ENCODE measurements at regions not wholly inside any gene's neighbourhood (a gene's known extent, or its start where the extent isn't known, plus 50 kb on each side); places are given as distances from the start of the nearest gene placed in this dataset.
"Not testable (repeated sequence)": the region's sequence is repeated elsewhere in the genome, so short reads cannot be mapped to it uniquely, and the experiment has no call there.

DNA sequence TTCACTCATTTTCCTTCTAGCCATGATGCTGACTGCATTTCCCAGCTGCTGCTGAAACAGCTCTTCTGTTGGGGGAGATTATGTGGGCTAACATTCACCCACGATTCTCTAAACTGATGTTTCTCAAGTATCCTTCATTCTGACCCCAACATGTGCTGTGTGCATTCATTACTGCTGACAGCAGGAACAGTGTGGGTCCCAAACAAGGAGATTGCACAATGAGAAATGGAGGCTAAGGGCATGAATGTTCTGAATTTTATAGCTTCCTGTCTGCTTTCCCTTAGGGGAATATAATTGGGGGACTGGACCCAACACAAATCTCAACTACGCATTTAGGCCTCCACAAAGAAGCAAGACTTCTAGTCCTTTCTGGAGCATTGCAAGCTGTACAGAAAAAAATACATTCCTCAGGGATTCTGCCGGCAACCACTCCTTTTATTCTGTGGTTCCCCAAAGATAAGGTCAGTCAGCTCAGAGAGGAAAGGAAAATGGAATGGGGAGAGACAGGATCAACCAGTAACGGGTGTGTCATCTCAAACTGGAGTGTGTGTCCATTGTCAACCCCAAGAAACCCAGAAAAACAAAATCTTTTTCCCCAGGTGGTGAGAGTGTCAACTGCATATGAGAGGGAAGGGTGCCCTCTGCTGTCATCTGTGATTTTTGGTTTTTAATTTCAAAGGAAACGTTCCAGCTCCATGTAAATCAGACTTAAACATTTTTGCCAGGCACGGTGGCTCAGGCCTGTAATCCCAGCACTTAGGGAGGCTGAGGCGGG, 81.5 kb upstream of the EGFL6 start:
- H3K9me3 Mint-ChIP-seq, result no peaks in the 10 kb centered on the region
- H3K4me3 Mint-ChIP-seq, result no peak overlapping the region
- H3K4me1 Mint-ChIP-seq (ENCODE audit: low read depth), result peaks cover 19% of the 10 kb centered on the region
- no peaks in the 10 kb centered on the region for H3K36me3 Mint-ChIP-seq (ENCODE audit: low read depth)
- peak overlapping the region; percentile 57 for H3K27ac Mint-ChIP-seq
- no peaks in the 10 kb centered on the region for H3K27me3 Mint-ChIP-seq (ENCODE audit: low read depth)
- peak; percentile 6 for DNase-seq (ENCODE audit: low spot score)

DNA sequence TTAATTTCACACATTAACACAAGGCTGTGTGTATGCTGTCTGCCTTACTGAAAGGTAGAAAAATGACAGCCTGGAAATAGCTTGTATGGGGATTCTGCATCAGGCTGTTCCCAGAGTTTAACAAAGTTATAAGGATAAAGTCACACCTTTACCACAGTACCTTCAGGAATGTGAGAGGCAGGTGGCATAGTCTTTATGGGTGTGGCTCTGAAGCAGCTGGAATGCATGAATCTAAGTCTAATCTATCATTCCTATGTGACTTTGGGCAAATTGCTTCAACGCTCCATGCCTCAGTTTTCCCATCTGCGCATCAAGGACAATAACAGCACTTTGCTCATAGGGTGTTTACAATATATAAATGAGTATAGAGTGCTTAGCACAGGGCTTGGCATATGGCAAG, 84.2 kb upstream of the EGFL6 start:
- H3K27ac Mint-ChIP-seq, result no peak overlapping the region
- H3K4me1 Mint-ChIP-seq (ENCODE audit: low read depth), result peaks cover 19% of the 10 kb centered on the region
- no peaks in the 10 kb centered on the region for H3K27me3 Mint-ChIP-seq (ENCODE audit: low read depth)
- DNase-seq (ENCODE audit: low spot score), result no peak
- no peaks in the 10 kb centered on the region for H3K36me3 Mint-ChIP-seq (ENCODE audit: low read depth)
- no peak overlapping the region for H3K4me3 Mint-ChIP-seq
- H3K9me3 Mint-ChIP-seq, result no peaks in the 10 kb centered on the region

DNA sequence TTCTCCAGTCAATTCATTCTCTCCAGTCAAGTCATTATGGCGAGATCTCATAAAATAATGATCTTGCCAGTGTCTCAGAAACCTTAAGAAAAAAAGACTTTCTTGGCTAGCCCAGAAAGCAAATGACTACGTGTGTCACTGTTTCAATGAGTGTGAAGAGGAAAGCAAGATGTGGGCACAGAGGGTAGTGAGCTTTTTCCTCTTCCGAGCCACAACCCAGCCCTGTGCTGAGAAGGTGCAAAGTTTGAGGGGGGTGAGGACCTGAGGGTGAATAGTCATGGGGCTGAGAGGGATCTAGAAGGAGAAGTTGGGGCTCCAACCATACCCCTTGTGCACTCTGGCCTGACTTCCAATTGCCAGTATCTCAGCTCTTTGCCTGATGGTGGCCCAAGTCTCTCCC, 85.6 kb upstream of the EGFL6 start:
- no peak overlapping the region for H3K27ac Mint-ChIP-seq
- H3K4me1 Mint-ChIP-seq (ENCODE audit: low read depth), result peaks cover 17% of the 10 kb centered on the region
- no peak overlapping the region for H3K4me3 Mint-ChIP-seq
- no peaks in the 10 kb centered on the region for H3K36me3 Mint-ChIP-seq (ENCODE audit: low read depth)
- H3K27me3 Mint-ChIP-seq (ENCODE audit: low read depth), result no peaks in the 10 kb centered on the region
- DNase-seq (ENCODE audit: low spot score), result no peak
- H3K9me3 Mint-ChIP-seq, result no peaks in the 10 kb centered on the region

DNA sequence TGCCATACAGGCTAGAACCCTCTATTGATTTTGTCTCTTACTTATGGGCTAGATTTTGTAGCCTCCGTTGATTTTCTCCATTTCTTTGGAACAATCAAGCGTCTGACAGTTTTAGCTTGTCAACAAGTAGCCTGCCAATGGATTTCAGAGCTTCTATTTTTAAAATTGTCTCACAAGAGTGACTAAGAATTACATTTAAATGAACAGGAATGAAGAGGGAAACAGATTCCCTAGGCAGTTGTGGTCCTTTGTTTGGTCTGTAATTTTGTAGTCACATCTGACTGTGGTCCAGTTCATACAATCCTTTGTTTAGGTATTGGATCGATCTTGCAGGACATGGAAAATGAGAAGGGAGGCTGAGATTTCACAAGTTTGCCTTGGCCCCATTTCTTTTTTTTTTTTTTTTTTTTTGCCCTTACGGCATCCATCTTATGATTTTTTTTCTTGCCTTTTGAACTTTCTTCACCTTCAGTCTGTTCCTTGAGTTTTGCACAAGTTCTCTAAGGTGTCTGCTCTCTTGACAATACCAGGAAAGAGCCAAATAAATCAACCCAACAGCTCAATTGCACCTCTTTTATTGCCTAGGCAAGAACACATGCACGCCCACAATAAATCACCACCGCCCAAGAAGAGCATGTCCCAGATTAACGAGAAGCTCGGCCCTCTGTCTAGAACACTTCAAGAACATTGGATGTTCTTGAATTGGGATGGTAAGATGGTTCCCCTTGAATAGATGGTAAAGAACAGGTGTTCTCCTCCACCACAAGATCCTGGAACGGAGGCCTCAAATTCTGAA, 86.5 kb upstream of the EGFL6 start:
- H3K36me3 Mint-ChIP-seq (ENCODE audit: low read depth), result no peaks in the 10 kb centered on the region
- no peak overlapping the region for H3K27ac Mint-ChIP-seq
- peaks cover 15% of the 10 kb centered on the region for H3K4me1 Mint-ChIP-seq (ENCODE audit: low read depth)
- H3K4me3 Mint-ChIP-seq, result no peak overlapping the region
- no peaks in the 10 kb centered on the region for H3K9me3 Mint-ChIP-seq
- H3K27me3 Mint-ChIP-seq (ENCODE audit: low read depth), result no peaks in the 10 kb centered on the region
- DNase-seq (ENCODE audit: low spot score), result no peak

DNA sequence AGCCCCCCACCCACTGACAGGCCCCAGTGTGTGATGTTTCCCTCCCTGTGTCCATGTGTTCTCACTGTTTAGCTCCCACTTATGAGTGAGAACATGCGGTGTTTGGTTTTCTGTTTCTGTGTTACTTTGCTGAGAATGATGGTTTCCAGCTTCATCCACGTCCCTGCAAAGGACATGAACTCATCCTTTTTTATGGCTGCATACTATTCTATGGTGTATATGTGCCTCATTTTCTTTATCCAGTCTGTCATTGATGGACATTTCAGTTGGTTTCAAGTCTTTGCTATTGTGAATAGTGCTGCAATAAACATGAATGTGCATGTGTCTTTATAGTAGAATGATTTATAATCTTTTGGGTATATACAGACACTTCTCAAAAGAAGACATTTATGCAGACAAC, 88.6 kb upstream of the EGFL6 start:
- H3K9me3 Mint-ChIP-seq; H3K4me3 Mint-ChIP-seq; H3K36me3 Mint-ChIP-seq (ENCODE audit: low read depth); H3K4me1 Mint-ChIP-seq (ENCODE audit: low read depth); H3K27me3 Mint-ChIP-seq (ENCODE audit: low read depth); DNase-seq (ENCODE audit: low spot score); H3K27ac Mint-ChIP-seq: not testable (repeated sequence)

DNA sequence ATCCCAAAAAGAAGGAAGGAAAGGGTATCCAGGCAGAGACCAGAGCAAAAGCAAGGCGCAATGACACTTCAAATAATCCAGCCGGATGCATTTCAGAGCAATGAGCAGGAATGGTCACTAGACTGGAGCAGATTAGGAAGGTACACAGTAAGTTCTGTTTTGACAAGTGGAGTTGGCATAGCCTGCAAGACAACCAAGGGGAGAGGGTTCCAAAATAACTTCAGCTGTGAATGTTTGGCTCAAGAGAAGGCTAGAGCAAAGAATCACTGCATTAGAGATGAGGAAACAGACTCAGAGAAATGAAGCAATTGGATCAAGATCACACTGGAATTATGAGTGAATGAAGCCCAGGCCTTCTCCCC, 90.0 kb upstream of the EGFL6 start:
- no peaks in the 10 kb centered on the region for H3K9me3 Mint-ChIP-seq
- DNase-seq (ENCODE audit: low spot score), result no peak
- peaks cover 7% of the 10 kb centered on the region for H3K4me1 Mint-ChIP-seq (ENCODE audit: low read depth)
- no peaks in the 10 kb centered on the region for H3K36me3 Mint-ChIP-seq (ENCODE audit: low read depth)
- H3K27me3 Mint-ChIP-seq (ENCODE audit: low read depth), result no peaks in the 10 kb centered on the region
- H3K27ac Mint-ChIP-seq, result no peak overlapping the region
- H3K4me3 Mint-ChIP-seq, result no peak overlapping the region

DNA sequence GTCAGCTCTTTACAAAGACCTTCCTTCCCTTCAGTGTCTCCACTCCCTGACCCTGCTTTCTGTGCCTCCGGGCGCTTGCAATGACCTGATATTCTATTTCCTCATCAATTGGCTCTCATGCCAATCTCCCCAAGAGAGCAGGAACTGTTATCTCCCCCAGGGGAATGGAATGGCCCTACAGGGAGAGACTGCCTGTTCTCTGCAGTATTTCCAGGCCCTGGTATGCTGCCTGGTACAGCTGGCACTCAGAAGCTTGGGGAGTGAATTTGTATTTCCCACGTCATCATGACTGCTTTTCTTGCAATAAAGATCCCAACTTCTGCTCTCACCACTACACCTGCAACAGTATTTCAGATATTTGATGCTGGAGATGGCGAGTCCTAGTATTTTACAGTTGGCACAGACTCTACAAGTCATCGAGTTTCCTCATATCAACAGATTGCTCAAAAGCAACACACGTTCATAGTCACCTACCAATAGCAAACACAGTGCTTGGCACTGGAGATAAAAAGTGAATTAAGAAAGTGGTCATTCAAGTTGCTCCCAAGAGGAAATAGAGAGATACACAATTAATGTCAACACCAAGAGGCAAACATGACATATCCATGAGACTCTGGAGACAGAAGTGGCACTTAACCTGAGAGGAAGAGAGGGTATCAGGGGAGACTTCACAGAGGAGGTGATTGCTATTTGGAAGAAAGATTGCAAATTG, 90.5 kb upstream of the EGFL6 start:
- peaks cover 12% of the 10 kb centered on the region for H3K4me1 Mint-ChIP-seq (ENCODE audit: low read depth)
- no peak for DNase-seq (ENCODE audit: low spot score)
- H3K4me3 Mint-ChIP-seq, result no peak overlapping the region
- H3K27ac Mint-ChIP-seq, result no peak overlapping the region
- no peaks in the 10 kb centered on the region for H3K36me3 Mint-ChIP-seq (ENCODE audit: low read depth)
- H3K27me3 Mint-ChIP-seq (ENCODE audit: low read depth), result no peaks in the 10 kb centered on the region
- no peaks in the 10 kb centered on the region for H3K9me3 Mint-ChIP-seq

DNA sequence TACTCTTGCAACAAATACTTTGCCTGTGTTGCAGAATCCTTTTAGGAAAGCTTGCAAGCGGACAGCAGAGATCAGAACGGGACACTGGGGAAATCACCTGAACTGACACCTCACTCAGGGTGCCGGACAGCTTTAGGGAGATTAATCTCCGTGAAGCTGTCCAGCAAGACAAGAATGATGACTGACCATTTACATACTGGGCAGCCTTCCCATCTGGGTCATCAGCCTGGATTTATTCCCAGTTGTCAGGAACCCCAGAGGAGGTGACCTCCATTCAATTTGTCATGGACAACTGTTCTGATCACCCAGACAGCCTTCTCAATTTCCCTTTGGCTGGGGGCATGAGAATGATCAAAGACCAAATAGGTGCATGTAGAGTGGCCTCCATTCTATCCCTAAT, 93.0 kb upstream of the EGFL6 start:
- peaks cover 27% of the 10 kb centered on the region for H3K4me1 Mint-ChIP-seq (ENCODE audit: low read depth)
- no peak overlapping the region for H3K4me3 Mint-ChIP-seq
- no peaks in the 10 kb centered on the region for H3K9me3 Mint-ChIP-seq
- no peaks in the 10 kb centered on the region for H3K27me3 Mint-ChIP-seq (ENCODE audit: low read depth)
- H3K36me3 Mint-ChIP-seq (ENCODE audit: low read depth), result peaks cover 3% of the 10 kb centered on the region
- no peak for DNase-seq (ENCODE audit: low spot score)
- no peak overlapping the region for H3K27ac Mint-ChIP-seq

DNA sequence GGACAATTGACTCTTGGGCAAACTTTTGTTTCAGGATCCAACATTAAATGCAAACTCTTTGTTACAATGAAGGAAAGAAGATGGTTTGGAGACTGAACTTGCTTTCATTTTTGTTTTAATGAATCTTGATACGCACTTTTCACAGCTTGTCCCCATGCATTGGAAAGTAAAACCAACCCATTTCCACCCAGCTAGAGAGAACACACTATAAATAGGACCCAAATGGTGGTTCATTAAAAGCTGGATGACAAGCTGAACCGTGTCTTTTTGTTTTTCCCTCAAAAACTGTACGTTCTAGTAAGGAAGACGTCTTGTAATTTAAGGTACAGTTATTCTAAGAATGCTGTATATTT, 95.3 kb upstream of the EGFL6 start:
- DNase-seq (ENCODE audit: low spot score), result no peak
- no peaks in the 10 kb centered on the region for H3K9me3 Mint-ChIP-seq
- peak overlapping the region; percentile 90 for H3K27ac Mint-ChIP-seq
- H3K36me3 Mint-ChIP-seq (ENCODE audit: low read depth), result peaks cover 4% of the 10 kb centered on the region
- H3K27me3 Mint-ChIP-seq (ENCODE audit: low read depth), result no peaks in the 10 kb centered on the region
- peaks cover 40% of the 10 kb centered on the region for H3K4me1 Mint-ChIP-seq (ENCODE audit: low read depth)
- H3K4me3 Mint-ChIP-seq, result peak overlapping the region; percentile 80

DNA sequence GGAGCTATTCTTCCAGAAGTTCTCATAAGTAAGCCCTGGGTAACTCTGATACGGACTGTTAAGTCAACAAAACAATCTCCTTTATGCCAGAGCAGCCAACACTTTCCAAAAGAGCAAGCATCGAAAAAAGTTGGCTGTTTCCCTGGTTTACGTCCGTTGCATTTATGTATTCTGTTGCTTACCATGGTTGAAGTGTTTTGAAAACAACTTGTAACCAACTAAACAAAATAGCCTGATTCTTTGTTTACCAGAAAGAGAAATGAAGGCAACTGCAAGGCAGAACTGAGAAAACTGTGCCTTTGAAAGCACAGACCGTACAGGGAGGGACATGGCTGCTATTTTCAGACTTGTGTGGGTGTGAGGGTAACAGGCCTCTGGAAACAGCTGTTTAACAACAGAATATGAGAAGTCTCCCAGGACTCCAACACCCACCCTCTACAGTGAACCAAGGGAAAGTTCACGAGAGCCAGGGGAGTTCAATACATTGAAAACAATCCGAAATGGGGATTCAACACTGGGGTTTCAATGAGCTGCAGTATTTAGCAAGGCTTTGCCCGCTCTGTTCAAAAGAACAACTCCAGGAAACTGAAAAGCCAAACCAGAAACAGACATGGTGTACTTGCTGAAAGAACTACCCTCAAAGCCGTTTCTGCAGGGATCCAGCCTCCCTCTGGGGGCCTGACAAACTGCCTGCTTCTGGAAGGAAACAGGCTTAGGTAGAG, 95.8 kb upstream of the EGFL6 start:
- Mint-ChIP-seq H3K4me3 (peak overlapping the region; percentile 80), H3K4me1 (ENCODE audit: low read depth) (peaks cover 45% of the 10 kb centered on the region)

DNA sequence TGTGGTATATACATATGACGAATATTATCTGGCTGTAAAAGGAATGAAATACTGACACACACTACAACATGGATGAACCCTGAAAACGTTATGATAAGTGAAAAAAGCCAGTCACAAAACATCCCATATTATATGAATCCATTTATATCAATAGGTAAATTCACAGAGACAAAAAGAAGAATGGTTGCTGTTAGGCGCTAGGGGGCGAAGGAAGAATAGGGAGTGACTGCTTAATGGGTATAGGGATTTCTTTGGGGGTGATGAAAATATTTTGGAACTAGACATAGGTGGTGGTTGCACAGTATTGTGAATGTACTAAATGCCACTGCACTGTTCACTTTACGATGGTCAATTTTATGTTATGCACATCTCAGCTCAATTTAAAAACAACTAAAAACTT, 96.4 kb upstream of the EGFL6 start:
- Mint-ChIP-seq H3K4me3 (peak overlapping the region; percentile 80), H3K4me1 (ENCODE audit: low read depth) (peaks cover 46% of the 10 kb centered on the region)

More for the DNA sequence above, 95.8 kb upstream of the EGFL6 start:
- Mint-ChIP-seq H3K9me3 (no peaks in the 10 kb centered on the region), H3K36me3 (ENCODE audit: low read depth) (peaks cover 4% of the 10 kb centered on the region), H3K27me3 (ENCODE audit: low read depth) (no peaks in the 10 kb centered on the region), H3K27ac (peak overlapping the region; percentile 90)
- DNase-seq (ENCODE audit: low spot score), result peak; percentile 4

DNA sequence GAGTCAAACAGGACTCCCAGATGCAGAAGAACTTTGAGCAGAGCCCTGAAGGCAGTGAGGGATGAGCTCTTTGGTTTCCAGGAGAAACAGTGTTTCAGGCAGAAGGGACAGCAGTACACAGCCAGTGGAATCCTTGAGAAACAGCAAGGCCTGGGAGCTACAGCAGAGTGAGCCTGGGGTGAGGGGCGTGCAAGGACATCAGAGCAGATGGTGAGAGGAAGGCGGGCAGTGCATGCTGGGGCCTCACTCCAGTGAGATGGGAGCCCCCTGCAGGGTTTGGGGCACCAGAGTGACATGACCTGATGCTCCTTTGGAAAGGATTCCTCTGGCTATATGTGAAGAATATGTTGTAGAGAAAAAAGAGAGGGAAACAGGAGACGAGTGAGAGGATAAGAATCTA, 98.1 kb upstream of the EGFL6 start:
- Mint-ChIP-seq H3K4me1 (ENCODE audit: low read depth) (peaks cover 46% of the 10 kb centered on the region), H3K4me3 (no peak overlapping the region), H3K27me3 (ENCODE audit: low read depth) (no peaks in the 10 kb centered on the region), H3K36me3 (ENCODE audit: low read depth) (peaks cover 4% of the 10 kb centered on the region), H3K9me3 (no peaks in the 10 kb centered on the region), H3K27ac (peak overlapping the region; percentile 61)
- DNase-seq (ENCODE audit: low spot score), result no peak

More for the DNA sequence above, 96.4 kb upstream of the EGFL6 start:
- H3K36me3 Mint-ChIP-seq (ENCODE audit: low read depth), result peaks cover 4% of the 10 kb centered on the region
- peak overlapping the region; percentile 90 for H3K27ac Mint-ChIP-seq
- no peaks in the 10 kb centered on the region for H3K27me3 Mint-ChIP-seq (ENCODE audit: low read depth)
- DNase-seq (ENCODE audit: low spot score), result no peak
- no peaks in the 10 kb centered on the region for H3K9me3 Mint-ChIP-seq

DNA sequence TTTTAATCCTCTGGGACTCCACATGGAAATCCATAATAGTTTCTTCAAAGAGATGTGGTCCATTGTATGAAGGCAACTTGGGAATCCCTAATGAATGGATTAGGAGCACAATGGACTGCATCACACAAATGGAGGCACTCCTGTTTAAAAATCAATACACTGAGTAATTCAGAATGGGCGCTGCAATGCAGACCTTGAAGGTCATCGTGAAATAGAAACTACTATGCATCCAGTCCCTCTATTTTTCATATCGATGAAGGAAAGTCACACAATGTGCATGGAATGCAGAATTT, 98.8 kb upstream of the EGFL6 start:
- no peaks in the 10 kb centered on the region for H3K9me3 Mint-ChIP-seq

More for the DNA sequence above, 98.8 kb upstream of the EGFL6 start:
- no peak for DNase-seq (ENCODE audit: low spot score)
- peak overlapping the region; percentile 58 for H3K4me3 Mint-ChIP-seq
- H3K36me3 Mint-ChIP-seq (ENCODE audit: low read depth), result peaks cover 4% of the 10 kb centered on the region
- H3K27me3 Mint-ChIP-seq (ENCODE audit: low read depth), result no peaks in the 10 kb centered on the region
- peaks cover 46% of the 10 kb centered on the region for H3K4me1 Mint-ChIP-seq (ENCODE audit: low read depth)
- H3K27ac Mint-ChIP-seq, result peak overlapping the region; percentile 77

Data from T-helper 2 cell treated with Interferon-gamma antibody and Interleukin-4, amounts not matched to agents 5 μg/mL and 100 μg/mL, for 36 hours (primary cell).